Neural cell (in vitro differentiated cells): ENCODE measurements at regions not wholly inside any gene's neighbourhood (a gene's known extent, or its start where the extent isn't known, plus 50 kb on each side); places are given as distances from the start of the nearest gene placed in this dataset.

ENCODE experiments used
- H2AFZ ChIP-seq: fragments of 200-600, 300-800 bp; sonication (generic), shearing (Covaris generic); 2 replicates; pipeline ENCODE4 v1.6.0; 2014; ENCODE audit warnings: low read depth, mild to moderate bottlenecking, antibody characterized with exemption, low read length, moderate library complexity
- H3F3A ChIP-seq: fragments of 200-600 bp; shearing (Covaris generic); 2 replicates; pipeline ENCODE4 v1.6.1; 2016; ENCODE audit warnings: mild to moderate bottlenecking, moderate library complexity, mixed read lengths, antibody characterized with exemption, low read length; ENCODE audit not compliant: insufficient read depth, poor library complexity, severe bottlenecking
- H3K27ac ChIP-seq: fragments of 200-600, 300-800 bp; sonication (generic), shearing (Covaris generic); 2 replicates; pipeline ENCODE4 v1.5.1; 2014; ENCODE audit warnings: mild to moderate bottlenecking, low read length, moderate library complexity
- H3K27me3 ChIP-seq: fragments of 300-800, 200-600 bp; sonication (generic), shearing (Covaris generic); 2 replicates; pipeline ENCODE4 v1.6.0; 2014; ENCODE audit warnings: mild to moderate bottlenecking, low read depth, low read length, moderate library complexity; ENCODE audit not compliant: insufficient read depth
- H3K36me3 ChIP-seq: fragments of 300-800, 200-600 bp; sonication (generic), shearing (Covaris generic); 2 replicates; pipeline ENCODE4 v1.5.1; 2014; ENCODE audit warnings: mild to moderate bottlenecking, antibody characterized with exemption, low read length, moderate library complexity; ENCODE audit not compliant: insufficient read depth
- H3K4me2 ChIP-seq: fragments of 300-800, 200-600 bp; sonication (generic), shearing (Covaris generic); 2 replicates; pipeline ENCODE4 v1.6.0; 2014; ENCODE audit warnings: mild to moderate bottlenecking, low read length
- H3K4me3 ChIP-seq: fragments of 300-800, 200-600 bp; sonication (generic), shearing (Covaris generic); 2 replicates; pipeline ENCODE4 v1.5.1; 2014; ENCODE audit warnings: mild to moderate bottlenecking, low read length, moderate library complexity
- H3K79me2 ChIP-seq: fragments of 200-600 bp; shearing (Covaris generic); replicated peaks from 2 replicates; pipeline ENCODE4 v1.6.0; 2014; ENCODE audit warnings: mild to moderate bottlenecking, low read length, moderate library complexity; ENCODE audit not compliant: insufficient read depth
- H3K9ac ChIP-seq: fragments of 300-800, 200-600 bp; sonication (generic), shearing (Covaris generic); 2 replicates; pipeline ENCODE4 v1.6.1; 2016; ENCODE audit warnings: mild to moderate bottlenecking, low read length, mixed read lengths
- H3K9me2 ChIP-seq: fragments of 200-600 bp; shearing (Covaris generic); 2 replicates; pipeline ENCODE4 v1.6.1; 2016; ENCODE audit warnings: mild to moderate bottlenecking, low read length, mixed read lengths; ENCODE audit not compliant: insufficient read depth
- H3K9me3 ChIP-seq: fragments of 200-600, 300-800 bp; sonication (generic), shearing (Covaris generic); 2 replicates; pipeline ENCODE4 v1.6.1; 2016; ENCODE audit warnings: mild to moderate bottlenecking, mixed run types, low read length, moderate library complexity, mixed read lengths
- H4K20me1 ChIP-seq: fragments of 200-600 bp; shearing (Covaris generic); 2 replicates; pipeline ENCODE4 v1.6.1; 2016; ENCODE audit warnings: mild to moderate bottlenecking, mixed run types; ENCODE audit not compliant: insufficient read depth
- EP300 ChIP-seq: fragments of 450-650 bp; conservative IDR thresholded peaks from 2 replicates; pipeline ENCODE4 v1.6.1; 2014; ENCODE audit warnings: antibody characterized with exemption, mild to moderate bottlenecking, moderate library complexity; ENCODE audit not compliant: poor library complexity, severe bottlenecking
- EZH2 ChIP-seq: fragments of 200-600, 300-800 bp; shearing (Covaris generic), sonication (generic); IDR thresholded peaks from 2 replicates; pipeline ENCODE4 v1.6.1; 2014; ENCODE audit warnings: antibody characterized with exemption, low read length, borderline replicate concordance, mild to moderate bottlenecking; ENCODE audit not compliant: insufficient read depth, poor library complexity, severe bottlenecking
- MXI1 ChIP-seq: fragments of 450-650 bp; conservative IDR thresholded peaks from 2 replicates; pipeline ENCODE4 v1.6.1; 2014; ENCODE audit warnings: antibody characterized with exemption, mild to moderate bottlenecking; ENCODE audit not compliant: poor library complexity, severe bottlenecking
- POLR2AphosphoS5 ChIP-seq: IDR thresholded peaks from 2 replicates; pipeline ENCODE4 v1.6.1; 2012
- RAD21 ChIP-seq: fragments of 450-650 bp; conservative IDR thresholded peaks from 2 replicates; pipeline ENCODE4 v1.6.1; 2014; ENCODE audit warnings: antibody characterized with exemption, mild to moderate bottlenecking, moderate library complexity
- TAF1 ChIP-seq: IDR thresholded peaks from 2 replicates; pipeline ENCODE4 v1.6.1; 2012; ENCODE audit warnings: low read depth
- TF ChIP-seq, protein P1 (sequence below): IDR thresholded peaks from 2 replicates; pipeline ENCODE4 v1.6.1; 2012; ENCODE audit warnings: borderline replicate concordance
- TF ChIP-seq, protein P2 (sequence below): fragments of 450-650 bp; IDR thresholded peaks from 2 replicates; pipeline ENCODE4 v1.5.1; 2014; ENCODE audit warnings: antibody characterized with exemption, mild to moderate bottlenecking, moderate library complexity; ENCODE audit not compliant: poor library complexity, severe bottlenecking

- Histone ChIP-seq H3K27me3 (no peaks in the 10 kb centered on the region), H3K4me2 (no peak overlapping the region), H3K9me3 (no peaks in the 10 kb centered on the region), H3K27ac (no peak overlapping the region), H3F3A (no peaks in the 10 kb centered on the region), H4K20me1 (no peaks in the 10 kb centered on the region), H3K4me3 (no peak overlapping the region), H3K36me3 (no peaks in the 10 kb centered on the region), H3K9me2 (no peaks in the 10 kb centered on the region), H3K79me2 (no peaks in the 10 kb centered on the region), H2AFZ (no peak overlapping the region), H3K9ac (no peak overlapping the region)
- TF ChIP-seq RAD21 (no peak), TAF1 (no peak), EP300 (no peak), EZH2 (no peak), POLR2AphosphoS5 (no peak)
- TF ChIP-seq, protein P1, sequence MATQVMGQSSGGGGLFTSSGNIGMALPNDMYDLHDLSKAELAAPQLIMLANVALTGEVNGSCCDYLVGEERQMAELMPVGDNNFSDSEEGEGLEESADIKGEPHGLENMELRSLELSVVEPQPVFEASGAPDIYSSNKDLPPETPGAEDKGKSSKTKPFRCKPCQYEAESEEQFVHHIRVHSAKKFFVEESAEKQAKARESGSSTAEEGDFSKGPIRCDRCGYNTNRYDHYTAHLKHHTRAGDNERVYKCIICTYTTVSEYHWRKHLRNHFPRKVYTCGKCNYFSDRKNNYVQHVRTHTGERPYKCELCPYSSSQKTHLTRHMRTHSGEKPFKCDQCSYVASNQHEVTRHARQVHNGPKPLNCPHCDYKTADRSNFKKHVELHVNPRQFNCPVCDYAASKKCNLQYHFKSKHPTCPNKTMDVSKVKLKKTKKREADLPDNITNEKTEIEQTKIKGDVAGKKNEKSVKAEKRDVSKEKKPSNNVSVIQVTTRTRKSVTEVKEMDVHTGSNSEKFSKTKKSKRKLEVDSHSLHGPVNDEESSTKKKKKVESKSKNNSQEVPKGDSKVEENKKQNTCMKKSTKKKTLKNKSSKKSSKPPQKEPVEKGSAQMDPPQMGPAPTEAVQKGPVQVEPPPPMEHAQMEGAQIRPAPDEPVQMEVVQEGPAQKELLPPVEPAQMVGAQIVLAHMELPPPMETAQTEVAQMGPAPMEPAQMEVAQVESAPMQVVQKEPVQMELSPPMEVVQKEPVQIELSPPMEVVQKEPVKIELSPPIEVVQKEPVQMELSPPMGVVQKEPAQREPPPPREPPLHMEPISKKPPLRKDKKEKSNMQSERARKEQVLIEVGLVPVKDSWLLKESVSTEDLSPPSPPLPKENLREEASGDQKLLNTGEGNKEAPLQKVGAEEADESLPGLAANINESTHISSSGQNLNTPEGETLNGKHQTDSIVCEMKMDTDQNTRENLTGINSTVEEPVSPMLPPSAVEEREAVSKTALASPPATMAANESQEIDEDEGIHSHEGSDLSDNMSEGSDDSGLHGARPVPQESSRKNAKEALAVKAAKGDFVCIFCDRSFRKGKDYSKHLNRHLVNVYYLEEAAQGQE = no peak
- TF ChIP-seq, protein P2, sequence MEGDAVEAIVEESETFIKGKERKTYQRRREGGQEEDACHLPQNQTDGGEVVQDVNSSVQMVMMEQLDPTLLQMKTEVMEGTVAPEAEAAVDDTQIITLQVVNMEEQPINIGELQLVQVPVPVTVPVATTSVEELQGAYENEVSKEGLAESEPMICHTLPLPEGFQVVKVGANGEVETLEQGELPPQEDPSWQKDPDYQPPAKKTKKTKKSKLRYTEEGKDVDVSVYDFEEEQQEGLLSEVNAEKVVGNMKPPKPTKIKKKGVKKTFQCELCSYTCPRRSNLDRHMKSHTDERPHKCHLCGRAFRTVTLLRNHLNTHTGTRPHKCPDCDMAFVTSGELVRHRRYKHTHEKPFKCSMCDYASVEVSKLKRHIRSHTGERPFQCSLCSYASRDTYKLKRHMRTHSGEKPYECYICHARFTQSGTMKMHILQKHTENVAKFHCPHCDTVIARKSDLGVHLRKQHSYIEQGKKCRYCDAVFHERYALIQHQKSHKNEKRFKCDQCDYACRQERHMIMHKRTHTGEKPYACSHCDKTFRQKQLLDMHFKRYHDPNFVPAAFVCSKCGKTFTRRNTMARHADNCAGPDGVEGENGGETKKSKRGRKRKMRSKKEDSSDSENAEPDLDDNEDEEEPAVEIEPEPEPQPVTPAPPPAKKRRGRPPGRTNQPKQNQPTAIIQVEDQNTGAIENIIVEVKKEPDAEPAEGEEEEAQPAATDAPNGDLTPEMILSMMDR = no peak
These were observed 121.9 kb downstream of the CRYAA start for GRCh38 chr21:43290421-43291346.

DNA sequence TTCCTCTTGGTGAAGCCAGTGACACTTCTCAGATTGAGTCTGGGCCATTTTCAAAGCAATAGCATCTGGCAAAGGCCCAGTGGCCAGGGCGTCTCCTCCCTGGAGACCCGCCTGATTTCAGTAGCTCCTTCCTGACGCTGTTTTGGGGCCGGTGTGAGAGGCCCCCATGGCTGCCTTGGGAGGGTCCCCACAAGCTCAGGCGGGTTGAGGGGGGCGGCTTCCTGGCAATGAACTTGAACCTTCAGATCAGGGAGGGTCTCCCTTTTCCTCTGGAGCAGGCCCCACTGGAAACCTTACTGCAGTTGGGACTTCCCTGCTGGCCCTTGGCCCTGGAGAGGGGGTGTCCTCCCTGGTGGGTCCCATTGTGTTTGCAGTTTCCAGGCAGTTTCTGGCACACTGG, 121.2 kb downstream of the CRYAA start:
- no peaks in the 10 kb centered on the region for H3K9me3 ChIP-seq
- H4K20me1 ChIP-seq = no peaks in the 10 kb centered on the region
- no peak overlapping the region for H2AFZ ChIP-seq
- H3F3A ChIP-seq = no peaks in the 10 kb centered on the region
- H3K4me2 ChIP-seq = no peak overlapping the region
- no peaks in the 10 kb centered on the region for H3K79me2 ChIP-seq
- no peak for TF ChIP-seq POLR2AphosphoS5
- TF ChIP-seq, protein P1 = no peak
- TF ChIP-seq, protein P2 = no peak
- no peak for TF ChIP-seq EZH2
- no peak for TF ChIP-seq MXI1
- H3K27ac ChIP-seq = no peak overlapping the region
- H3K9me2 ChIP-seq = no peaks in the 10 kb centered on the region
- no peaks in the 10 kb centered on the region for H3K36me3 ChIP-seq
- no peaks in the 10 kb centered on the region for H3K27me3 ChIP-seq
- no peak overlapping the region for H3K9ac ChIP-seq
- H3K4me3 ChIP-seq = no peak overlapping the region
